Breast epithelium (tissue), 3 donors: ENCODE measurements at regions not wholly inside any gene's neighbourhood (a gene's known extent, or its start where the extent isn't known, plus 50 kb on each side); places are given as distances from the start of the nearest gene placed in this dataset.

Experiments
- CTCF ChIP-seq, 3 donors: fragments of 450-650 bp; IDR thresholded peaks; one replicate each; pipeline ENCODE4 v1.5.1; 2016 to 2017; ENCODE audit warnings: antibody characterized with exemption in 3 of 3, mild to moderate bottlenecking in 3 of 3, moderate library complexity in 3 of 3
- POLR2AphosphoS5 ChIP-seq, 3 donors: sonication (generic); formaldehyde crosslinking; IDR thresholded peaks; one replicate each; pipeline ENCODE4 v1.6.1; 2017; ENCODE audit warnings: antibody characterized with exemption in 3 of 3

GRCh38 chr2:140157816-140158215, 1377.6 kb upstream of the NXPH2 start:
- no peak for TF ChIP-seq CTCF (IDR thresholded peaks at IDR 0.05)
- no peak for TF ChIP-seq POLR2AphosphoS5 (IDR thresholded peaks at IDR 0.05)
